Adrenal gland (tissue), 9 donors: ENCODE measurements at regions not wholly inside any gene's neighbourhood (a gene's known extent, or its start where the extent isn't known, plus 50 kb on each side); places are given as distances from the start of the nearest gene placed in this dataset.

Source experiments
- DNase-seq, 7 donors: peaks; one replicate each; pipeline ENCODE4 v3.0.0-alpha.2; 2019 to 2020
- H3K27ac ChIP-seq, 5 donors: fragments of 200-600 bp; sonication (generic) in 4 of 5; 1 replicate in 3 of 5; 2 replicates in 2 of 5; pipeline versions ENCODE4 v1.5.1 to v1.8.0; 2016 to 2020; ENCODE audit warnings: mild to moderate bottlenecking in 1 of 5
- H3K27me3 ChIP-seq: fragments of 200-600 bp; 2 replicates; pipeline ENCODE4 v1.8.0; 2021
- H3K36me3 ChIP-seq, 2 donors: fragments of 200-600 bp; replicated peaks in 1 of 2; 1 replicate in 1 of 2; 2 replicates in 1 of 2; pipeline versions ENCODE4 v1.5.1 to v1.8.0; 2018 to 2022
- H3K4me1 ChIP-seq, 2 donors: fragments of 200-600 bp; replicated peaks in 1 of 2; 1 replicate in 1 of 2; 2 replicates in 1 of 2; pipeline versions ENCODE4 v1.5.1 to v1.8.0; 2018 to 2021
- H3K4me3 ChIP-seq, 4 donors: fragments of 200-600 bp; sonication (generic) in 3 of 4; one replicate each; pipeline ENCODE4 v1.5.1; 2016 to 2018
- H3K9me3 ChIP-seq, 3 donors: fragments of 200-600 bp; sonication (generic) in 1 of 3; replicated peaks in 1 of 3; 1 replicate in 2 of 3; 2 replicates in 1 of 3; pipeline versions ENCODE4 v1.5.1 to v1.8.0; 2016 to 2021
- POLR2A ChIP-seq, 2 donors: fragments of 450-650 bp; IDR thresholded peaks; one replicate each; pipeline ENCODE4 v1.6.1; 2017; ENCODE audit warnings: antibody characterized with exemption in 2 of 2, mild to moderate bottlenecking in 2 of 2, moderate library complexity in 1 of 2
- WGBS, 4 donors: extraction: QIAGEN DNeasy Blood & Tissue Kit in 2 of 4; methylation state at CpG; one replicate each; pipeline versions ENCODE4 v1.1.5 to v1.1.7; 2013 to 2017; 5-methylcytosine and 5-hydroxymethylcytosine counted together
- intact Hi-C, 2 donors: fragments of 100-400 bp; cut with DNase I; formaldehyde crosslinking; loops; one replicate each; pipeline versions ENCODE4 v1.14.1 to v1.15.0; 2022 to 2023
- TF ChIP-seq, protein P1 (sequence below), 6 experiments: fragments of 450-650 bp in 4 of 6; fragments of 200-600 bp in 2 of 6; sonication (generic) in 1 of 6; IDR thresholded peaks; 1 replicate in 5 of 6; 2 replicates in 1 of 6; pipeline versions ENCODE4 v1.5.1 to v1.8.0; 2016 to 2021; ENCODE audit warnings: antibody characterized with exemption in 6 of 6, mild to moderate bottlenecking in 2 of 6, moderate library complexity in 1 of 6
- donor health status: healthy with polysubstance abuse.
- donor health status: Bipolar disorder and iron deficiency.
- donor health status: DM: yes; HTN: yes; CAD: no.
- donor health status: DM: no; HTN: no; CAD: no.
- donor health status: DM: no; HTN: no; CAD: no.

- WGBS, 4 donors: 71 to 87% (median 84%) methylated on average over 2 of the region's 2 CpGs
- H3K36me3 ChIP-seq: no peaks in the 10 kb centered on the region
These were observed 95.1 kb upstream of the ZPLD1 start for GRCh38 chr3:102339671-102340070.

GRCh38 chr3:102346897-102347296 lies 87.9 kb upstream of the ZPLD1 start:
- DNase-seq: no peak
- Histone ChIP-seq H3K27me3 (no peaks in the 10 kb centered on the region), H3K9me3 (no peaks in the 10 kb centered on the region), H3K4me1 (no peaks in the 10 kb centered on the region), H3K4me3 (no peak overlapping the region), H3K36me3 (no peaks in the 10 kb centered on the region), H3K27ac (no peak overlapping the region)
- no peak for TF ChIP-seq POLR2A (IDR thresholded peaks at IDR 0.05)
- TF ChIP-seq, protein P1, sequence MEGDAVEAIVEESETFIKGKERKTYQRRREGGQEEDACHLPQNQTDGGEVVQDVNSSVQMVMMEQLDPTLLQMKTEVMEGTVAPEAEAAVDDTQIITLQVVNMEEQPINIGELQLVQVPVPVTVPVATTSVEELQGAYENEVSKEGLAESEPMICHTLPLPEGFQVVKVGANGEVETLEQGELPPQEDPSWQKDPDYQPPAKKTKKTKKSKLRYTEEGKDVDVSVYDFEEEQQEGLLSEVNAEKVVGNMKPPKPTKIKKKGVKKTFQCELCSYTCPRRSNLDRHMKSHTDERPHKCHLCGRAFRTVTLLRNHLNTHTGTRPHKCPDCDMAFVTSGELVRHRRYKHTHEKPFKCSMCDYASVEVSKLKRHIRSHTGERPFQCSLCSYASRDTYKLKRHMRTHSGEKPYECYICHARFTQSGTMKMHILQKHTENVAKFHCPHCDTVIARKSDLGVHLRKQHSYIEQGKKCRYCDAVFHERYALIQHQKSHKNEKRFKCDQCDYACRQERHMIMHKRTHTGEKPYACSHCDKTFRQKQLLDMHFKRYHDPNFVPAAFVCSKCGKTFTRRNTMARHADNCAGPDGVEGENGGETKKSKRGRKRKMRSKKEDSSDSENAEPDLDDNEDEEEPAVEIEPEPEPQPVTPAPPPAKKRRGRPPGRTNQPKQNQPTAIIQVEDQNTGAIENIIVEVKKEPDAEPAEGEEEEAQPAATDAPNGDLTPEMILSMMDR (IDR thresholded peaks at IDR 0.05): no peak
- intact Hi-C loops: no loop called here

More at GRCh38 chr3:102339671-102340070, 95.1 kb upstream of the ZPLD1 start:
- TF ChIP-seq POLR2A (IDR thresholded peaks at IDR 0.05): no peak
- TF ChIP-seq, protein P1 (IDR thresholded peaks at IDR 0.05): no peak
- H3K27me3 ChIP-seq: no peaks in the 10 kb centered on the region
- no peaks in the 10 kb centered on the region for H3K4me1 ChIP-seq
- no peak overlapping the region for H3K4me3 ChIP-seq
- no peak overlapping the region for H3K27ac ChIP-seq
- no peak for DNase-seq
- intact Hi-C loops: no loop called here
- no peaks in the 10 kb centered on the region for H3K9me3 ChIP-seq

DNA sequence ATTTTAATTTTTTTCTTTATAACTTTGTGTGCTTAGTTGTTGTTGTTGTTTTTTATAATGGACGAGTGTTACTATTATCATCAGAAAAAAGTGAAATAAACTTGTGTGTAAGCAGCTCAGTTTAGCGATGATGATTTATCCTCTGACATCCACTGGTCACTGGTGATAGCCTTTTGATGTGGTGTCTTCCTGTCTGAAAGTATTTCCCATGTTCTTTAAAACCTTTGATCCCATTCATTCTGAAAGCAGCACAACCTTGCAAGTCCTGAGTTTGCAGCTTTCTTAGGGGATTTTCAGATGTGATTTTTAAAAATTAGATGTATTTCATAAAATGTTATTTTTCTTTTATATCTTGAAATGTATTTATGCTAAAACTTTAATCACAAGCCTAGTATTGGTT lies 85.9 kb upstream of the ZPLD1 start:
- Histone ChIP-seq H3K9me3 (no peaks in the 10 kb centered on the region), H3K27ac (no peak overlapping the region), H3K4me1 (no peaks in the 10 kb centered on the region), H3K4me3 (no peak overlapping the region), H3K36me3 (no peaks in the 10 kb centered on the region), H3K27me3 (no peaks in the 10 kb centered on the region)
- WGBS, 4 donors: 46 to 54% (median 49%) methylated on average over 2 of the region's 2 CpGs
- no peak for DNase-seq
- intact Hi-C loops: no loop called here
- no peak for TF ChIP-seq POLR2A (IDR thresholded peaks at IDR 0.05)
- TF ChIP-seq, protein P1 (IDR thresholded peaks at IDR 0.05): no peak

- WGBS, 4 donors: 70 to 77% (median 72%) methylated on average over 4 of the region's 4 CpGs
- no peak overlapping the region for H3K27ac ChIP-seq
These were observed 81.7 kb upstream of the ZPLD1 start for GRCh38 chr3:102353148-102353547.

More at GRCh38 chr3:102353148-102353547, 81.7 kb upstream of the ZPLD1 start:
- TF ChIP-seq POLR2A (IDR thresholded peaks at IDR 0.05): no peak
- TF ChIP-seq, protein P1 (IDR thresholded peaks at IDR 0.05): no peak
- H3K36me3 ChIP-seq: no peaks in the 10 kb centered on the region
- H3K4me1 ChIP-seq: no peaks in the 10 kb centered on the region
- intact Hi-C loops: no loop called here
- no peak for DNase-seq
- no peaks in the 10 kb centered on the region for H3K9me3 ChIP-seq
- no peaks in the 10 kb centered on the region for H3K27me3 ChIP-seq
- no peak overlapping the region for H3K4me3 ChIP-seq
